HUES64 (cell line): ENCODE measurements at regions not wholly inside any gene's neighbourhood (a gene's known extent, or its start where the extent isn't known, plus 50 kb on each side); places are given as distances from the start of the nearest gene placed in this dataset.

ENCODE experiments used
- H3K27ac ChIP-seq: 2 replicates; pipeline ENCODE4 v1.7.0; 2013; ENCODE audit warnings: low read depth, low read length, inconsistent platforms
- H3K27me3 ChIP-seq: 2 replicates; pipeline ENCODE4 v1.6.1; 2013; ENCODE audit warnings: mild to moderate bottlenecking, low read length; ENCODE audit not compliant: insufficient read depth
- H3K36me3 ChIP-seq: 2 replicates; pipeline ENCODE4 v1.6.1; 2013; ENCODE audit warnings: mild to moderate bottlenecking, low read length; ENCODE audit not compliant: insufficient read depth
- H3K4me1 ChIP-seq: 2 replicates; pipeline ENCODE4 v1.6.1; 2013; ENCODE audit warnings: mild to moderate bottlenecking, low read length, moderate library complexity; ENCODE audit not compliant: insufficient read depth
- H3K4me3 ChIP-seq: 2 replicates; pipeline ENCODE4 v1.5.1; 2013; ENCODE audit warnings: mild to moderate bottlenecking, low read length, moderate library complexity
- H3K9ac ChIP-seq: 2 replicates; pipeline ENCODE4 v1.6.1; 2013; ENCODE audit warnings: mild to moderate bottlenecking, low read depth, low read length
- H3K9me3 ChIP-seq: 2 replicates; pipeline ENCODE4 v1.6.1; 2013; ENCODE audit warnings: low read depth, low read length; ENCODE audit not compliant: insufficient read depth
- WGBS: fragments of 150-250, 120-280 bp; methylation state at CpG from one replicate; pipeline ENCODE4 v1.1.7; 2013; ENCODE audit warnings: missing lambda C conversion rate; 5-methylcytosine and 5-hydroxymethylcytosine counted together

DNA sequence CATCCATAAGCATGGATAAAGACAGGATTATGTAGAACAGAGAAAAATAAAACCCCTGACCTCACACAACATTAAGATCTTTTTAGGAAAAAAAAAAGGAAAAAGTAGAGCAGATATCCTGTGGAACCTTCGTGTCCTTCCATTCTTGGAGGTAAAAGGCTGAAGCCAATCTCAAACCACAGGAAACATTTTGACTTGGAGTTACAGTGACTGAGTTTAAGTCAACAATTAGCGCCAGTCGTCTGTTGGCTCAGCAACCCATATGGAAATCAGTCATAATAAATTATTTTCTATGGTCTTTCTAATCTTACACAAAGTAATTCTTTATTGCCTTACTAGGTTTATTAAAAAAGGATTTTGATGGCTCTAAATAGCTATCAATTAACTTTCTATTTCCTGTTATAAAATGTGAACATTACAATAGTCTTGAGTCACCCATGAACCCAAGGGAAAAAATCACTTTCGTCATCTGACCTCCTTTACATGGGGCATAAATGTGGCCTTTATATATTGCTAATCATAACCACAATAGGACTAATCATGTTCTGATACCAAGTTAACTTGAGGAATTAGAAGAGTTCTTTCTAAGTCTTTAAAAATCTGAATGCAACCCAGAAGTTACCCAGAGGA, 592.9 kb downstream of the TFAP2B start:
- WGBS = 91% methylated on average over 3 of the region's 4 CpGs
- Histone ChIP-seq H3K36me3 (no peaks in the 10 kb centered on the region), H3K4me3 (no peak overlapping the region), H3K9me3 (no peaks in the 10 kb centered on the region), H3K27me3 (no peaks in the 10 kb centered on the region), H3K4me1 (no peaks in the 10 kb centered on the region), H3K27ac (no peak overlapping the region), H3K9ac (no peak overlapping the region)

GRCh38 chr6:51414361-51414760, 595.7 kb downstream of the TFAP2B start:
- WGBS = 90% methylated on average over 2 of the region's 2 CpGs
- no peaks in the 10 kb centered on the region for H3K4me1 ChIP-seq
- H3K4me3 ChIP-seq = no peak overlapping the region
- H3K27ac ChIP-seq = no peak overlapping the region
- H3K36me3 ChIP-seq = no peaks in the 10 kb centered on the region
- H3K27me3 ChIP-seq = no peaks in the 10 kb centered on the region
- H3K9ac ChIP-seq = no peak overlapping the region
- H3K9me3 ChIP-seq = no peaks in the 10 kb centered on the region

DNA sequence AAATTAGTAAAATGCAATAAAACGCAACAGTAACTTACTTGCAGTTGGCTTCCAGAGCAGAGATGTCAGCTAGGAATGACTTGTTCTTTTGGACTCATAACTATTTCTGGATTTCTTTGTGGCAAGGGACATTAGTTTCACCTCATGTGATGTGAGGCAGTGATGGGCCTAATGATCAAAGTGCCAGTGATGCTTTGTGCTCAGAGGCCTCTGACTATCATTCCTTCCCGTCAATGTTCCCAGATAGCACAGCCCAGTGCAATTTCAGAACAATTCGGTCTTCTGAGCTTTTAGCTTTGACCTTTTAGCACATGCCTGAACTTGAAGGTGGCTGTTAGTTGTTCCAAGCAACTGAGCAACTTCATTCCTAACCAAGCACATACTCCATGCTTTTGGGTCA, 596.8 kb downstream of the TFAP2B start:
- Histone ChIP-seq H3K4me1 (no peaks in the 10 kb centered on the region), H3K9me3 (no peaks in the 10 kb centered on the region), H3K27me3 (no peaks in the 10 kb centered on the region), H3K9ac (no peak overlapping the region), H3K4me3 (no peak overlapping the region), H3K36me3 (no peaks in the 10 kb centered on the region), H3K27ac (no peak overlapping the region)
- WGBS = 97% methylated on average over 3 of the region's 3 CpGs

GRCh38 chr6:51429017-51429712, 610.5 kb downstream of the TFAP2B start:
- Histone ChIP-seq H3K9ac (no peak overlapping the region), H3K4me1 (peaks cover 9% of the 10 kb centered on the region), H3K4me3 (no peak overlapping the region), H3K27me3 (no peaks in the 10 kb centered on the region), H3K36me3 (no peaks in the 10 kb centered on the region), H3K27ac (no peak overlapping the region), H3K9me3 (no peaks in the 10 kb centered on the region)
- 92% methylated on average over 7 of the region's 7 CpGs for WGBS

DNA sequence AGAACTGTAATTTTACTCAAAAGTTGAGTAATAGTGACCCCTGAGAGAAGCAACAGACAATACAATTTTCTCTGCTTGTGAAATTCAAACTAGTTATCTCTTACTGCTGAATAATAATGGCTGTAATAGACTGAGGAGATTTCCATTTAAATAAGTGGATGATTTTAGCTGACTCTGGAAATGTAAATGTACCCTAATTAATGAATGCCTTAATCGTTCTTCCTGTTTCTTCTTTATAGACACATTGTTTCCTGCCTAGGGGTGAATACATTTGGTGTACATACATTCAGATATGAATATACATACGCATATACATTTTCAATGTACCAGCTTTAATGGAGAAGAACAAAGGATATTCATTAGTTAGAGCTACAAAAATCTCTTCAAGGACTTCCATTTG, 611.9 kb downstream of the TFAP2B start:
- H3K27ac ChIP-seq = no peak overlapping the region
- H3K9me3 ChIP-seq = no peaks in the 10 kb centered on the region
- 90% methylated on average over 2 of the region's 2 CpGs for WGBS
- no peak overlapping the region for H3K9ac ChIP-seq
- peaks cover 9% of the 10 kb centered on the region for H3K4me1 ChIP-seq
- H3K36me3 ChIP-seq = no peaks in the 10 kb centered on the region
- H3K27me3 ChIP-seq = no peaks in the 10 kb centered on the region
- H3K4me3 ChIP-seq = no peak overlapping the region

- 91% methylated on average over 3 of the region's 3 CpGs for WGBS
Observed at GRCh38 chr6:51432481-51432880, 613.8 kb downstream of the TFAP2B start.

DNA sequence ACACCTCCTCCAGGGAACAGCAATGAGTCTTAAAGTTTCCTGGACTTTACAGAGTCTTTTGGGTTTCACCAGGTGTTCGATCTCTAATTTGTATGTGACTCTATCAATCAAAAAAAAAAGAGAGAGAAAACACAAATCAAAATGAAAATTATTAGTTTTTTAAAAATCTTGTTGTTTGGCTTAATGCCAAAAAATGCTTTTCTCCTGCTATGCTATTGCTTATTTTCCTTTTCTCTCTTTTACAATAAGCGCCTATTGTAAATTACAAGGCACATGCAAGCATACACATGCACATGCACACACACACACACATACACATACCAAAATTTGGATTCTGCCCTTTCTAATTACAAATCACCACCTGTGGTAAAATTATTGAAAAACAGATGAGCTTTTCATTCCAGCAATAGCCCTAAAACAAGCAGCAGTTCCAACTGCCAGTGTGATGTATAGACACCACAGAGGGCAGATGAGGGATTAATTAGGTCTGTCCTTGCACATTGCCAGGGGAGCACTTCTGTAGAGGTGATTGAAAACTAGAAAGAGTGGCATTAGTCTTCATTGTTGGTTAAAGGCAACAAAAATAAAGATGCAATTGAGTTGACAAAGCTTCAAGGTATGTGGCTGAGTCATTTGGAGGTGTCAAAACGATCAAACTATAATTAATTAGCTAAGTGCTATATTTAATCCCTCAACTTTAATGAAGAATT, 631.7 kb downstream of the TFAP2B start:
- no peaks in the 10 kb centered on the region for H3K9me3 ChIP-seq
- H3K4me1 ChIP-seq = peaks cover 15% of the 10 kb centered on the region
- no peak overlapping the region for H3K27ac ChIP-seq
- H3K4me3 ChIP-seq = no peak overlapping the region
- H3K9ac ChIP-seq = no peak overlapping the region
- whole genome bisulfite sequencing = 98% methylated on average over 1 of the region's 3 CpGs
- no peaks in the 10 kb centered on the region for H3K36me3 ChIP-seq
- no peaks in the 10 kb centered on the region for H3K27me3 ChIP-seq

More at GRCh38 chr6:51432481-51432880, 613.8 kb downstream of the TFAP2B start:
- Histone ChIP-seq H3K27me3 (no peaks in the 10 kb centered on the region), H3K4me1 (peaks cover 9% of the 10 kb centered on the region), H3K4me3 (no peak overlapping the region), H3K27ac (no peak overlapping the region), H3K9me3 (no peaks in the 10 kb centered on the region), H3K9ac (no peak overlapping the region), H3K36me3 (no peaks in the 10 kb centered on the region)

- H3K9ac ChIP-seq = no peak overlapping the region
- no CpG with 5 or more reads among the region's 1 CpG for WGBS
- H3K27ac ChIP-seq = no peak overlapping the region
- H3K4me1 ChIP-seq = peaks cover 15% of the 10 kb centered on the region
- no peaks in the 10 kb centered on the region for H3K36me3 ChIP-seq
- H3K9me3 ChIP-seq = no peaks in the 10 kb centered on the region
- no peak overlapping the region for H3K4me3 ChIP-seq
- no peaks in the 10 kb centered on the region for H3K27me3 ChIP-seq
Observed at GRCh38 chr6:51450958-51451357, 632.3 kb downstream of the TFAP2B start.

GRCh38 chr6:51456282-51456681, 631.1 kb downstream of the PKHD1 start:
- no peak overlapping the region for H3K9ac ChIP-seq
- H3K36me3 ChIP-seq = no peaks in the 10 kb centered on the region
- H3K4me1 ChIP-seq = peaks cover 12% of the 10 kb centered on the region
- H3K4me3 ChIP-seq = no peak overlapping the region
- no peak overlapping the region for H3K27ac ChIP-seq
- no peaks in the 10 kb centered on the region for H3K27me3 ChIP-seq
- H3K9me3 ChIP-seq = no peaks in the 10 kb centered on the region

DNA sequence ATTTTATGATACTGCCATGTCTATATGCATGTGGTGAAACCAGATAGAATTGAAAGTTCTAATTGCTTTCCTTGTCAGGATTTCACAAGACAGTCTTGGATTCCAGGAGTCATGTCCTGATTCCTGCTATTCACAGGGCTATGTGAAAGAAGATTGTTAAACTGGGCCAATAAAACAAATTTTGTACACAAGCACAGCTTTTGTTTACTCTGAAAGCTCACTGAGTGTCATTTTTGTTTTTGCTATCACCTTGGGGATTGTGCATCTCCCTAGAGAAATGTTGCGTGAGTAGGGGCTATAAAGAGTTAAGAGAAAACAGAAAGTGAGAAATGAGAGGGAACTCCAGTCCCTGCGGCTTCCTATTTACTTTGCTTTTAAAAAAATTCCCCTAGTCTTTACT, 627.5 kb downstream of the PKHD1 start:
- H3K4me3 ChIP-seq = no peak overlapping the region
- no peaks in the 10 kb centered on the region for H3K27me3 ChIP-seq
- H3K9me3 ChIP-seq = no peaks in the 10 kb centered on the region
- no peak overlapping the region for H3K27ac ChIP-seq
- H3K9ac ChIP-seq = no peak overlapping the region
- no peaks in the 10 kb centered on the region for H3K36me3 ChIP-seq
- 65% methylated on average over 2 of the region's 2 CpGs for WGBS
- peaks cover 7% of the 10 kb centered on the region for H3K4me1 ChIP-seq

GRCh38 chr6:51462896-51463295, 624.5 kb downstream of the PKHD1 start:
- H3K36me3 ChIP-seq = no peaks in the 10 kb centered on the region
- H3K4me3 ChIP-seq = no peak overlapping the region
- no peaks in the 10 kb centered on the region for H3K27me3 ChIP-seq
- no peaks in the 10 kb centered on the region for H3K9me3 ChIP-seq
- no peak overlapping the region for H3K27ac ChIP-seq
- H3K9ac ChIP-seq = no peak overlapping the region
- H3K4me1 ChIP-seq = peaks cover 3% of the 10 kb centered on the region; the same call in 1 of the 2 replicates
